Fibroblast of villous mesenchyme (primary cell): ENCODE measurements at regions not wholly inside any gene's neighbourhood (a gene's known extent, or its start where the extent isn't known, plus 50 kb on each side); places are given as distances from the start of the nearest gene placed in this dataset.

Experiments
- DNase-seq: peaks from one replicate; pipeline ENCODE4 v3.0.0-alpha.2; 2010; ENCODE audit warnings: low read depth
- H3K4me3 ChIP-seq: 2 replicates; pipeline ENCODE4 v1.5.1; 2011; ENCODE audit warnings: low read depth, mild to moderate bottlenecking, low read length
- CTCF ChIP-seq: IDR thresholded peaks from 2 replicates; pipeline ENCODE4 v1.5.1; 2012; ENCODE audit warnings: low read depth, mild to moderate bottlenecking, low read length; ENCODE audit not compliant: insufficient read depth

GRCh38 chr1:5340560-5341130 is 651.6 kb downstream of the NPHP4 start:
- no peak overlapping the region for H3K4me3 ChIP-seq
- TF ChIP-seq CTCF = no peak
- DNase-seq = no peak

- no peak overlapping the region for H3K4me3 ChIP-seq
- DNase-seq = no peak
- TF ChIP-seq CTCF = no peak
These were observed 653.8 kb downstream of the NPHP4 start for GRCh38 chr1:5338466-5338865.

GRCh38 chr1:5333291-5333690 is 658.9 kb downstream of the NPHP4 start:
- H3K4me3 ChIP-seq = no peak overlapping the region
- no peak for TF ChIP-seq CTCF
- no peak for DNase-seq

GRCh38 chr1:5331101-5331500 is 661.1 kb downstream of the NPHP4 start:
- DNase-seq = no peak
- H3K4me3 ChIP-seq = no peak overlapping the region
- no peak for TF ChIP-seq CTCF

- DNase-seq = no peak
- H3K4me3 ChIP-seq = no peak overlapping the region
- TF ChIP-seq CTCF = no peak
These were observed 663.0 kb downstream of the NPHP4 start for GRCh38 chr1:5329068-5329739.

- H3K4me3 ChIP-seq = no peak overlapping the region
- DNase-seq = no peak
- no peak for TF ChIP-seq CTCF
These were observed 667.3 kb downstream of the NPHP4 start for GRCh38 chr1:5324883-5325282.
